Activated CD8-positive, alpha-beta T cell treated with anti-CD3 and anti-CD28 coated beads for 36 hours (primary cell): ENCODE measurements at regions not wholly inside any gene's neighbourhood (a gene's known extent, or its start where the extent isn't known, plus 50 kb on each side); places are given as distances from the start of the nearest gene placed in this dataset.

ENCODE experiments used
- ATAC-seq: fragments of 200-7000 bp; cut with Tn5 transposase; one replicate; pipeline ENCODE4 v1.10.0; 2021; ENCODE audit warnings: mild to moderate bottlenecking, moderate library complexity
- CTCF ChIA-PET: fragments of 350-600 bp; sonication (Branson Sonifier 250); formaldehyde crosslinking; loops from one replicate; lab custom pipeline; 2021; ENCODE audit warnings: antibody characterized with exemption; lab: Charles Lee
- POLR2A ChIA-PET: fragments of 350-600 bp; sonication (Branson Sonifier 250); formaldehyde crosslinking; loops from one replicate; lab custom pipeline; 2021; ENCODE audit warnings: antibody characterized with exemption; lab: Charles Lee
- DNase-seq: peaks from one replicate; pipeline ENCODE4 v3.0.0-alpha.2; 2020
- H3K27ac Mint-ChIP-seq: one replicate; pipeline ENCODE4 v1.8.0; 2021; ENCODE audit warnings: mild to moderate bottlenecking, mixed read lengths
- H3K27me3 Mint-ChIP-seq: one replicate; pipeline ENCODE4 v1.8.0; 2021; ENCODE audit warnings: mixed read lengths
- H3K36me3 Mint-ChIP-seq: one replicate; pipeline ENCODE4 v1.8.0; 2021; ENCODE audit warnings: low read depth, mixed read lengths
- H3K4me1 Mint-ChIP-seq: one replicate; pipeline ENCODE4 v1.8.0; 2021; ENCODE audit warnings: low read depth, mixed read lengths
- H3K4me3 Mint-ChIP-seq: one replicate; pipeline ENCODE4 v1.8.0; 2021; ENCODE audit warnings: mild to moderate bottlenecking, moderate library complexity, mixed read lengths
- H3K9me3 Mint-ChIP-seq: one replicate; pipeline ENCODE4 v1.8.0; 2021; ENCODE audit warnings: mixed read lengths
- CTCF ChIP-seq: fragments of 200-600 bp; IDR thresholded peaks from one replicate; pipeline ENCODE4 v1.8.0; 2022; ENCODE audit warnings: antibody characterized with exemption, mild to moderate bottlenecking
- intact Hi-C: fragments of 100-400 bp; cut with micrococcal nuclease; formaldehyde crosslinking; loops from one replicate; pipeline ENCODE4 v1.10.0; 2022

- TF ChIP-seq CTCF: no peak
- no peak for ATAC-seq
- DNase-seq: no peak
- Mint-ChIP-seq H3K27ac (no peak overlapping the region), H3K9me3 (peaks cover 10% of the 10 kb centered on the region), H3K36me3 (no peaks in the 10 kb centered on the region), H3K27me3 (no peaks in the 10 kb centered on the region), H3K4me3 (no peak overlapping the region), H3K4me1 (no peaks in the 10 kb centered on the region)
- ChIA-PET POLR2A (no interaction called here), CTCF (no interaction called here)
- intact Hi-C loops: no loop called here
Measured at GRCh38 chr20:54856202-54856601, 380.8 kb downstream of the DOK5 start.

- Mint-ChIP-seq H3K27ac (no peak overlapping the region), H3K36me3 (no peaks in the 10 kb centered on the region)
Measured at GRCh38 chr20:54849741-54850140, 374.3 kb downstream of the DOK5 start.

DNA sequence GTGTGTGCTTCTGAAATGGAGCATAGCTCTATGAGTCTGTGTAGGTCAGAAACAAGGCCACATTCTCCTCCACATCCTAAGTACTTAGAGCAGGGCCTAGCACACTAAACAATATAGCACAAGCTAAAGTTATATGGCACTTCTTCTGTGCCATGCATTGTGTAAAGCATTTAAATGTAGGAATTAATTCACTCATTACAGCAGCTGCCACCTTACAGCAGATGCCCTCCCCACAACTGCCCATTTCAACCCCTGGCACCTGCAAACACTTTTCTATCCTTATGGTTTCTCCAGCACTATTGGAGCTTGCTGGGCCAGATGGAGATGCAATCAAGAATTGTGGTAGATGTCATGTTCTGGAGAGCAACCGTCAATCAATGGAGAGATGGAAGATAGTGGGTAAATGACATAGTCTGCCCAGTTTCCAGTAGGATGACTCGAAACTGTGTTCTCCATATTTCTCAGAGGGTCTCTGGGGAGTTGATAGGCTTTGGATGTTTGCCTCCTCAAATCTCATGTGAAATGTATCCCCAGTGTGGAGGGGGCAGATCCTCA lies 373.7 kb downstream of the DOK5 start:
- Mint-ChIP-seq H3K4me3 (no peak overlapping the region), H3K27me3 (no peaks in the 10 kb centered on the region), H3K4me1 (no peaks in the 10 kb centered on the region), H3K27ac (no peak overlapping the region), H3K9me3 (peaks cover 1% of the 10 kb centered on the region), H3K36me3 (no peaks in the 10 kb centered on the region)
- POLR2A ChIA-PET: no interaction called here
- CTCF ChIA-PET: no interaction called here
- no peak for DNase-seq
- no peak for ATAC-seq
- no peak for TF ChIP-seq CTCF
- intact Hi-C loops: no loop called here

More at GRCh38 chr20:54849741-54850140, 374.3 kb downstream of the DOK5 start:
- TF ChIP-seq CTCF: no peak
- ATAC-seq: no peak
- Mint-ChIP-seq H3K4me1 (no peaks in the 10 kb centered on the region), H3K27me3 (no peaks in the 10 kb centered on the region), H3K9me3 (peaks cover 1% of the 10 kb centered on the region), H3K4me3 (no peak overlapping the region)
- DNase-seq: no peak
- CTCF ChIA-PET: no interaction called here
- intact Hi-C loops: no loop called here
- POLR2A ChIA-PET: no interaction called here

DNA sequence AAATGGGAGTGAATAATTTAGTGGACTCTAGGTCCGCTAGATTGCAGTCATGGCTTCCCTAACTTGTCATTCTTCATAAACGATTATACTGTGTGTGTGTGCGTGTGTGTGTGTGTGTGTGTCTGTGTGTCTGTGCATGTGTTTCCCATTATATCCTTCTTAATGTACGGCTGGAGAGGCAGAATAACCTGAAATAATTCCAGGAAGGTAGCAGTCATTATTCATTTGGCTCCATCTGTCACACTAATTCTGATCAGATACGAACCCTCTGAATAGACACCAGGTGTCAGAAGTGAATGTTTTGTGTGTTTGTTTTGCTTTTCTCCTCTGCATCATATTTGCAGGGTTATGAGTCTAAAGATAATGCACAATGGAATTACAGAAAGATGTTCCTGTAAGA lies 372.9 kb downstream of the DOK5 start:
- intact Hi-C loops: no loop called here
- H3K27me3 Mint-ChIP-seq: no peaks in the 10 kb centered on the region
- peaks cover 1% of the 10 kb centered on the region for H3K9me3 Mint-ChIP-seq
- ATAC-seq (no peak), DNase-seq (no peak)
- H3K4me3 Mint-ChIP-seq: no peak overlapping the region
- H3K36me3 Mint-ChIP-seq: no peaks in the 10 kb centered on the region
- ChIA-PET POLR2A (no interaction called here), CTCF (no interaction called here)
- no peaks in the 10 kb centered on the region for H3K4me1 Mint-ChIP-seq
- no peak overlapping the region for H3K27ac Mint-ChIP-seq
- no peak for TF ChIP-seq CTCF

GRCh38 chr20:54846948-54847347 lies 371.6 kb downstream of the DOK5 start:
- ChIA-PET POLR2A (no interaction called here), CTCF (no interaction called here)
- ATAC-seq: no peak
- peaks cover 1% of the 10 kb centered on the region for H3K9me3 Mint-ChIP-seq
- H3K4me1 Mint-ChIP-seq: no peaks in the 10 kb centered on the region
- H3K4me3 Mint-ChIP-seq: no peak overlapping the region
- intact Hi-C loops: no loop called here
- no peaks in the 10 kb centered on the region for H3K36me3 Mint-ChIP-seq
- DNase-seq: no peak
- H3K27ac Mint-ChIP-seq: no peak overlapping the region
- TF ChIP-seq CTCF: no peak
- H3K27me3 Mint-ChIP-seq: no peaks in the 10 kb centered on the region
